HCT116 (cell line): ENCODE measurements at regions not wholly inside any gene's neighbourhood (a gene's known extent, or its start where the extent isn't known, plus 50 kb on each side); places are given as distances from the start of the nearest gene placed in this dataset.

ENCODE experiments used
- ATAC-seq: fragments of 200-7000 bp; cut with Tn5 transposase; 2 replicates; pipeline ENCODE4 v1.9.1; 2020; ENCODE audit warnings: mild to moderate bottlenecking, moderate library complexity
- BruUV-seq: library from RNA; stranded (reverse); fragments of 400-500 nt; replicated peaks from 2 replicates; lab custom pipeline; 2021; lab: Mats Ljungman, UMichigan
- CTCF ChIA-PET: fragments of 300-600 bp; sonication (Branson Sonifier 250); formaldehyde crosslinking; loops from one replicate; lab custom pipeline; 2021; ENCODE audit warnings: antibody characterized with exemption; lab: Charles Lee
- POLR2A ChIA-PET: fragments of 300-600, 350-600 bp; sonication (Branson Sonifier 250); formaldehyde crosslinking; loops from one replicate; lab custom pipeline; 2021; ENCODE audit warnings: antibody characterized with exemption; lab: Charles Lee
- RAD21 ChIA-PET, 2 experiments: fragments of 300-600 bp; sonication (Branson Sonifier 250); formaldehyde crosslinking; loops; one replicate each; lab custom pipeline; 2023; ENCODE audit warnings: low total read pairs in 2 of 2; ENCODE audit not compliant: uncharacterized antibody in 2 of 2, unreplicated experiment in 2 of 2, low non-redundant PET in 1 of 2; lab: Charles Lee
- DNase-seq: peaks from one replicate; pipeline ENCODE4 v3.0.0-alpha.2; 2010; ENCODE audit warnings: low read depth, low spot score
- H2AFZ ChIP-seq: fragments of 200-600 bp; shearing (Covaris generic), sonication (generic); 2 replicates; pipeline ENCODE4 v1.6.1; 2017; ENCODE audit warnings: low read depth, mixed run types, mixed read lengths, antibody characterized with exemption, low read length; ENCODE audit not compliant: poor library complexity, severe bottlenecking
- H3K27ac ChIP-seq: 2 replicates; pipeline ENCODE4 v1.5.1; 2012; ENCODE audit warnings: low read depth, low read length
- H3K27me3 ChIP-seq: fragments of 200-600 bp; sonication (generic); 2 replicates; pipeline ENCODE4 v1.6.1; 2016; ENCODE audit warnings: mixed run types, low read length, mixed read lengths; ENCODE audit not compliant: insufficient read depth
- H3K36me3 ChIP-seq, 2 experiments: fragments of 200-500 bp in 1 of 2; fragments of 200-600 bp in 1 of 2; sonication (Bioruptor generic) in 1 of 2; sonication (generic) in 1 of 2; 2 replicates each; pipeline versions ENCODE4 v1.5.1 to v1.6.1; 2014 to 2016; ENCODE audit warnings: low read length in 2 of 2, inconsistent platforms in 1 of 2, mixed read lengths in 1 of 2, mixed run types in 1 of 2; ENCODE audit not compliant: insufficient read depth in 2 of 2, control insufficient read depth in 1 of 2
- H3K4me1 ChIP-seq, 2 experiments: fragments of 200-600 bp in 1 of 2; sonication (generic) in 1 of 2; 2 replicates each; pipeline versions ENCODE4 v1.5.1 to v1.6.1; 2012 to 2017; ENCODE audit warnings: low read length in 2 of 2, inconsistent platforms in 1 of 2, mild to moderate bottlenecking in 1 of 2, mixed read lengths in 1 of 2, mixed run types in 1 of 2, moderate library complexity in 1 of 2; ENCODE audit not compliant: insufficient read depth in 2 of 2, control insufficient read depth in 1 of 2
- H3K4me2 ChIP-seq: fragments of 200-600 bp; sonication (generic); 2 replicates; pipeline ENCODE4 v1.6.1; 2017; ENCODE audit warnings: mixed run types, low read length, mixed read lengths
- H3K4me3 ChIP-seq, 2 experiments: fragments of 200-600 bp in 1 of 2; sonication (generic) in 1 of 2; replicated peaks in 1 of 2; 2 replicates each; pipeline ENCODE4 v1.5.1; 2011 to 2016; ENCODE audit warnings: low read length in 2 of 2, control low read depth in 1 of 2, low read depth in 1 of 2, mild to moderate bottlenecking in 1 of 2, mixed read lengths in 1 of 2, mixed run types in 1 of 2
- H3K79me2 ChIP-seq: fragments of 200-600 bp; sonication (generic); 2 replicates; pipeline ENCODE4 v1.6.1; 2017; ENCODE audit warnings: mild to moderate bottlenecking, mixed run types, low read length, moderate library complexity, mixed read lengths; ENCODE audit not compliant: insufficient read depth
- H3K9ac ChIP-seq: fragments of 200-600 bp; sonication (generic); 2 replicates; pipeline ENCODE4 v1.6.1; 2016; ENCODE audit warnings: low read length, mixed read lengths
- H3K9me2 ChIP-seq: fragments of 200-600 bp; sonication (generic), shearing (Covaris generic); 2 replicates; pipeline ENCODE4 v1.6.1; 2017; ENCODE audit warnings: mixed run types, mild to moderate bottlenecking, moderate library complexity; ENCODE audit not compliant: insufficient read depth
- H3K9me3 ChIP-seq, 2 experiments: fragments of 200-500 bp in 1 of 2; fragments of 200-600 bp in 1 of 2; sonication (Bioruptor generic) in 1 of 2; sonication (generic) in 1 of 2; 2 replicates each; pipeline ENCODE4 v1.6.1; 2014 to 2017; ENCODE audit warnings: low read length in 2 of 2, mixed read lengths in 2 of 2, inconsistent platforms in 1 of 2, low read depth in 1 of 2, mild to moderate bottlenecking in 1 of 2, mixed run types in 1 of 2, moderate library complexity in 1 of 2; ENCODE audit not compliant: control insufficient read depth in 1 of 2, insufficient read depth in 1 of 2
- H4K20me1 ChIP-seq: fragments of 200-600 bp; sonication (generic), shearing (Covaris generic); 2 replicates; pipeline ENCODE4 v1.6.1; 2017; ENCODE audit warnings: mixed run types, mild to moderate bottlenecking, moderate library complexity; ENCODE audit not compliant: insufficient read depth
- CBX3 ChIP-seq: IDR thresholded peaks from 2 replicates; pipeline ENCODE4 v1.6.1; 2012; ENCODE audit warnings: low read depth
- CTCF ChIP-seq, 3 experiments: fragments of 200-600 bp in 1 of 3; sonication (generic) in 1 of 3; IDR thresholded peaks in 2 of 3; conservative IDR thresholded peaks in 1 of 3; 2 replicates each; pipeline ENCODE4 v1.5.1; 2012 to 2017; ENCODE audit warnings: low read depth in 2 of 3, low read length in 2 of 3, antibody characterized with exemption in 1 of 3, borderline replicate concordance in 1 of 3, control low read depth in 1 of 3, mild to moderate bottlenecking in 1 of 3, mixed read lengths in 1 of 3, mixed run types in 1 of 3, moderate library complexity in 1 of 3; ENCODE audit not compliant: insufficient read depth in 1 of 3
- EGR1 ChIP-seq: IDR thresholded peaks from 2 replicates; pipeline ENCODE4 v1.6.1; 2012; ENCODE audit warnings: low read depth
- ELF1 ChIP-seq: IDR thresholded peaks from 2 replicates; pipeline ENCODE4 v1.6.1; 2012; ENCODE audit warnings: low read depth, borderline replicate concordance
- EZH2 ChIP-seq: fragments of 200-600 bp; sonication (generic); IDR thresholded peaks from 2 replicates; pipeline ENCODE4 v1.6.1; 2017; ENCODE audit warnings: antibody characterized with exemption, mixed run types
- EZH2phosphoT487 ChIP-seq: fragments of 200-600 bp; IDR thresholded peaks from 2 replicates; pipeline ENCODE4 v1.6.1; 2018; ENCODE audit warnings: antibody characterized with exemption, borderline replicate concordance
- JUND ChIP-seq: IDR thresholded peaks from 2 replicates; pipeline ENCODE4 v1.6.1; 2012
- POLR2AphosphoS5 ChIP-seq: IDR thresholded peaks from 2 replicates; pipeline ENCODE4 v1.6.1; 2011; ENCODE audit warnings: mild to moderate bottlenecking, low read depth, low read length, moderate library complexity
- RAD21 ChIP-seq: IDR thresholded peaks from 2 replicates; pipeline ENCODE4 v1.6.1; 2012; ENCODE audit warnings: low read depth, mild to moderate bottlenecking
- TCF7L2 ChIP-seq: IDR thresholded peaks from 2 replicates; pipeline ENCODE4 v1.7.0; 2011; ENCODE audit warnings: borderline replicate concordance, inconsistent platforms; ENCODE audit not compliant: insufficient read depth, insufficient read length; ENCODE audit errors: extremely low read depth
- ZFX ChIP-seq: fragments of 450-650 bp; IDR thresholded peaks from 2 replicates; pipeline ENCODE4 v1.6.1; 2017
- intact Hi-C: fragments of 100-400 bp; cut with micrococcal nuclease; formaldehyde crosslinking; loops from 2 replicates; pipeline ENCODE4 v1.10.0; 2022
- TF ChIP-seq, protein P1 (sequence below): IDR thresholded peaks from 2 replicates; pipeline ENCODE4 v1.6.1; 2012
- TF ChIP-seq, protein P2 (sequence below): IDR thresholded peaks from 2 replicates; pipeline ENCODE4 v1.6.1; 2011; ENCODE audit warnings: mild to moderate bottlenecking, low read length, moderate library complexity; ENCODE audit not compliant: insufficient replicate concordance; ENCODE audit errors: extremely low read depth
- TF ChIP-seq, protein P3 (sequence below): IDR thresholded peaks from 2 replicates; pipeline ENCODE4 v1.6.1; 2012; ENCODE audit warnings: low read depth

DNA sequence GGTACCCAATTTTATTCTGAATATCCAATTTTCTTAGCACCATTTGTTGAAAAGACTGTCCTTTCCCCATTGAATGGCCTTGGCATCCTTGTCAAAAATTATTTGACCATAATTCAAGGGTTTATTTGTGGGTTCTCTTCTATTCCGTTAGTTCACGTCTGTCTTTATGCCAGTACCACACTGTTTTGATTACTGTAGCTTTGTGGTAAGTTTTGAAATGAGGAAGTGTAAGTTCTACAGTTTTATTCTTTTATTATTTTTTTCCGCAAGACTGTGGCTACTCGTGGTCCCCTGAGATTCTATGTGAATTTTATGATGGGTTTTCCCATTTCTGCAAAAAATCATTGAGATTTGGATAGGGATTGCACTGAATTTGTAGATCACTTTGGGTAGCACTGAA lies 402.6 kb downstream of the PLK2 start:
- H2AFZ ChIP-seq: no peak overlapping the region
- TF ChIP-seq, protein P1, sequence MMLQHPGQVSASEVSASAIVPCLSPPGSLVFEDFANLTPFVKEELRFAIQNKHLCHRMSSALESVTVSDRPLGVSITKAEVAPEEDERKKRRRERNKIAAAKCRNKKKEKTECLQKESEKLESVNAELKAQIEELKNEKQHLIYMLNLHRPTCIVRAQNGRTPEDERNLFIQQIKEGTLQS: no peak
- TF ChIP-seq ZFX (no peak), EGR1 (no peak), RAD21 (no peak), EZH2 (no peak), CBX3 (no peak), JUND (no peak), POLR2AphosphoS5 (no peak), CTCF (IDR thresholded peaks at IDR 0.05 in 2 of 3, conservative IDR thresholded peaks at IDR 0.05 in 1 of 3; ENCODE audit: borderline replicate concordance in 1 of 3, insufficient read depth in 1 of 3, low read depth in 2 of 3, low read length in 2 of 3) (no peak), ELF1 (no peak), TCF7L2 (no peak), EZH2phosphoT487 (no peak)
- TF ChIP-seq, protein P2, sequence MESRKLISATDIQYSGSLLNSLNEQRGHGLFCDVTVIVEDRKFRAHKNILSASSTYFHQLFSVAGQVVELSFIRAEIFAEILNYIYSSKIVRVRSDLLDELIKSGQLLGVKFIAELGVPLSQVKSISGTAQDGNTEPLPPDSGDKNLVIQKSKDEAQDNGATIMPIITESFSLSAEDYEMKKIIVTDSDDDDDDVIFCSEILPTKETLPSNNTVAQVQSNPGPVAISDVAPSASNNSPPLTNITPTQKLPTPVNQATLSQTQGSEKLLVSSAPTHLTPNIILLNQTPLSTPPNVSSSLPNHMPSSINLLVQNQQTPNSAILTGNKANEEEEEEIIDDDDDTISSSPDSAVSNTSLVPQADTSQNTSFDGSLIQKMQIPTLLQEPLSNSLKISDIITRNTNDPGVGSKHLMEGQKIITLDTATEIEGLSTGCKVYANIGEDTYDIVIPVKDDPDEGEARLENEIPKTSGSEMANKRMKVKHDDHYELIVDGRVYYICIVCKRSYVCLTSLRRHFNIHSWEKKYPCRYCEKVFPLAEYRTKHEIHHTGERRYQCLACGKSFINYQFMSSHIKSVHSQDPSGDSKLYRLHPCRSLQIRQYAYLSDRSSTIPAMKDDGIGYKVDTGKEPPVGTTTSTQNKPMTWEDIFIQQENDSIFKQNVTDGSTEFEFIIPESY: no peak
- TF ChIP-seq, protein P3, sequence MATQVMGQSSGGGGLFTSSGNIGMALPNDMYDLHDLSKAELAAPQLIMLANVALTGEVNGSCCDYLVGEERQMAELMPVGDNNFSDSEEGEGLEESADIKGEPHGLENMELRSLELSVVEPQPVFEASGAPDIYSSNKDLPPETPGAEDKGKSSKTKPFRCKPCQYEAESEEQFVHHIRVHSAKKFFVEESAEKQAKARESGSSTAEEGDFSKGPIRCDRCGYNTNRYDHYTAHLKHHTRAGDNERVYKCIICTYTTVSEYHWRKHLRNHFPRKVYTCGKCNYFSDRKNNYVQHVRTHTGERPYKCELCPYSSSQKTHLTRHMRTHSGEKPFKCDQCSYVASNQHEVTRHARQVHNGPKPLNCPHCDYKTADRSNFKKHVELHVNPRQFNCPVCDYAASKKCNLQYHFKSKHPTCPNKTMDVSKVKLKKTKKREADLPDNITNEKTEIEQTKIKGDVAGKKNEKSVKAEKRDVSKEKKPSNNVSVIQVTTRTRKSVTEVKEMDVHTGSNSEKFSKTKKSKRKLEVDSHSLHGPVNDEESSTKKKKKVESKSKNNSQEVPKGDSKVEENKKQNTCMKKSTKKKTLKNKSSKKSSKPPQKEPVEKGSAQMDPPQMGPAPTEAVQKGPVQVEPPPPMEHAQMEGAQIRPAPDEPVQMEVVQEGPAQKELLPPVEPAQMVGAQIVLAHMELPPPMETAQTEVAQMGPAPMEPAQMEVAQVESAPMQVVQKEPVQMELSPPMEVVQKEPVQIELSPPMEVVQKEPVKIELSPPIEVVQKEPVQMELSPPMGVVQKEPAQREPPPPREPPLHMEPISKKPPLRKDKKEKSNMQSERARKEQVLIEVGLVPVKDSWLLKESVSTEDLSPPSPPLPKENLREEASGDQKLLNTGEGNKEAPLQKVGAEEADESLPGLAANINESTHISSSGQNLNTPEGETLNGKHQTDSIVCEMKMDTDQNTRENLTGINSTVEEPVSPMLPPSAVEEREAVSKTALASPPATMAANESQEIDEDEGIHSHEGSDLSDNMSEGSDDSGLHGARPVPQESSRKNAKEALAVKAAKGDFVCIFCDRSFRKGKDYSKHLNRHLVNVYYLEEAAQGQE: no peak
- no peaks in the 10 kb centered on the region for H3K9me2 ChIP-seq
- H3K4me2 ChIP-seq: no peak overlapping the region
- H3K9me3 ChIP-seq: no peaks in the 10 kb centered on the region
- H3K9ac ChIP-seq: no peak overlapping the region
- H4K20me1 ChIP-seq: no peaks in the 10 kb centered on the region
- no peaks in the 10 kb centered on the region for H3K4me1 ChIP-seq
- CTCF ChIA-PET: no interaction called here
- no peaks in the 10 kb centered on the region for H3K79me2 ChIP-seq
- no peaks in the 10 kb centered on the region for H3K36me3 ChIP-seq
- intact Hi-C loops: no loop called here
- BruUV-seq: no TSS peak
- DNase-seq (no peak), ATAC-seq (no peak)
- H3K27me3 ChIP-seq: no peaks in the 10 kb centered on the region
- H3K4me3 ChIP-seq: no peak overlapping the region
- H3K27ac ChIP-seq: no peak overlapping the region
- RAD21 ChIA-PET: no interaction called here
- POLR2A ChIA-PET: no interaction called here
